ENCODE measurements at regions not wholly inside any gene's neighbourhood (a gene's known extent, or its start where the extent isn't known, plus 50 kb on each side); places are given as distances from the start of the nearest gene placed in this dataset.

GRCh38 chr22:46054091-46055073 lies 77.4 kb upstream of the WNT7B start:
- TF ChIP-seq CTCF (optimal IDR thresholded peaks at IDR 0.05 in 1 of 3, IDR thresholded peaks at IDR 0.05 in 1 of 3, conservative IDR thresholded peaks at IDR 0.05 in 1 of 3; ENCODE audit: extremely low read depth in 1 of 3, insufficient read depth in 2 of 3, low read length in 3 of 3) (no peak), EZH2 (IDR thresholded peaks at IDR 0.05; ENCODE audit: low read length) (no peak)
